ENCODE measurements at regions not wholly inside any gene's neighbourhood (a gene's known extent, or its start where the extent isn't known, plus 50 kb on each side); places are given as distances from the start of the nearest gene placed in this dataset.

GRCh38 chr2:30396436-30397232 lies 50.4 kb upstream of the LCLAT1 start:
- TF ChIP-seq CTCF (IDR thresholded peaks at IDR 0.05) (no peak), POLR2A (IDR thresholded peaks at IDR 0.05) (no peak)
